ENCODE measurements at regions not wholly inside any gene's neighbourhood (a gene's known extent, or its start where the extent isn't known, plus 50 kb on each side); places are given as distances from the start of the nearest gene placed in this dataset.
"Not testable (repeated sequence)": the region's sequence is repeated elsewhere in the genome, so short reads cannot be mapped to it uniquely, and the experiment has no call there.

GRCh38 chr3:159233734-159234133 is 431.9 kb downstream of the MFSD1 start:
- no peak for DNase-seq (ENCODE audit: low spot score)

GRCh38 chr3:159234306-159234705 is 432.5 kb downstream of the MFSD1 start:
- no peak for DNase-seq (ENCODE audit: low spot score)

- no peak for DNase-seq (ENCODE audit: low spot score)
Measured at GRCh38 chr3:159236321-159236720, 434.5 kb downstream of the MFSD1 start.

- DNase-seq (ENCODE audit: low spot score), result no peak
Measured at GRCh38 chr3:159237226-159237625, 435.4 kb downstream of the MFSD1 start.

- DNase-seq (ENCODE audit: low spot score), result no peak
Measured at GRCh38 chr3:159238646-159239045, 436.8 kb downstream of the MFSD1 start.

- no peak for DNase-seq (ENCODE audit: low spot score)
Measured at GRCh38 chr3:159239059-159239458, 437.2 kb downstream of the MFSD1 start.

GRCh38 chr3:159244933-159245332 is 443.1 kb downstream of the MFSD1 start:
- DNase-seq (ENCODE audit: low spot score), result no peak

GRCh38 chr3:159245871-159246270 is 444.0 kb downstream of the MFSD1 start:
- DNase-seq (ENCODE audit: low spot score), result no peak

- no peak for DNase-seq (ENCODE audit: low spot score)
Measured at GRCh38 chr3:159246385-159246784, 444.5 kb downstream of the MFSD1 start.

GRCh38 chr3:159249472-159250174 is 447.8 kb downstream of the MFSD1 start:
- no peak for DNase-seq (ENCODE audit: low spot score)

- DNase-seq (ENCODE audit: low spot score), result no peak
Measured at GRCh38 chr3:159250961-159251360, 449.1 kb downstream of the MFSD1 start.

- DNase-seq (ENCODE audit: low spot score), result no peak
Measured at GRCh38 chr3:159252274-159252673, 450.4 kb downstream of the MFSD1 start.

GRCh38 chr3:159252772-159253384 is 451.0 kb downstream of the MFSD1 start:
- peak; percentile 64 for DNase-seq (ENCODE audit: low spot score)

GRCh38 chr3:159253860-159254259 is 452.0 kb downstream of the MFSD1 start:
- DNase-seq (ENCODE audit: low spot score), result no peak

- no peak for DNase-seq (ENCODE audit: low spot score)
Measured at GRCh38 chr3:159257954-159258353, 456.1 kb downstream of the MFSD1 start.

- DNase-seq (ENCODE audit: low spot score), result no peak
Measured at GRCh38 chr3:159258934-159259333, 457.1 kb downstream of the MFSD1 start.

- DNase-seq (ENCODE audit: low spot score), result peak; percentile 78
Measured at GRCh38 chr3:159260049-159260662, 458.3 kb downstream of the MFSD1 start.

- not testable (repeated sequence) for DNase-seq (ENCODE audit: low spot score)
Measured at GRCh38 chr3:159261333-159261732, 459.5 kb downstream of the MFSD1 start.

GRCh38 chr3:159263750-159264553 is 462.1 kb downstream of the MFSD1 start:
- peak; percentile 52 for DNase-seq (ENCODE audit: low spot score)

- DNase-seq (ENCODE audit: low spot score), result no peak
Measured at GRCh38 chr3:159265705-159266104, 463.9 kb downstream of the MFSD1 start.

GRCh38 chr3:159266779-159267178 is 464.9 kb downstream of the MFSD1 start:
- peak; percentile 66 for DNase-seq (ENCODE audit: low spot score)

GRCh38 chr3:159271799-159272512 is 470.1 kb downstream of the MFSD1 start:
- DNase-seq (ENCODE audit: low spot score), result no peak
